GM12864 (cell line): ENCODE measurements at regions not wholly inside any gene's neighbourhood (a gene's known extent, or its start where the extent isn't known, plus 50 kb on each side); places are given as distances from the start of the nearest gene placed in this dataset.
"Not testable (repeated sequence)": the region's sequence is repeated elsewhere in the genome, so short reads cannot be mapped to it uniquely, and the experiment has no call there.

ENCODE experiments used
- DNase-seq: peaks from one replicate; pipeline ENCODE4 v3.0.0-alpha.2; 2011; ENCODE audit warnings: low read depth
- H3K4me3 ChIP-seq: 2 replicates; pipeline ENCODE4 v1.5.1; 2011; ENCODE audit warnings: mild to moderate bottlenecking, low read depth, low read length, control low read depth
- CTCF ChIP-seq: IDR thresholded peaks from 2 replicates; pipeline ENCODE4 v1.5.1; 2011; ENCODE audit warnings: low read depth, mild to moderate bottlenecking, moderate library complexity, low read length, control low read depth, inconsistent platforms; ENCODE audit errors: missing control alignments

- no peak for TF ChIP-seq CTCF
- no peak for DNase-seq
- no peak overlapping the region for H3K4me3 ChIP-seq
Observed at GRCh38 chr6:106820412-106820852, 154.1 kb downstream of the CD24 start.

GRCh38 chr6:106811088-106811686 lies 163.3 kb downstream of the CD24 start:
- DNase-seq: no peak
- H3K4me3 ChIP-seq: no peak overlapping the region
- no peak for TF ChIP-seq CTCF

GRCh38 chr6:106808758-106809157 lies 165.8 kb downstream of the CD24 start:
- no peak for TF ChIP-seq CTCF
- DNase-seq: no peak
- no peak overlapping the region for H3K4me3 ChIP-seq

DNA sequence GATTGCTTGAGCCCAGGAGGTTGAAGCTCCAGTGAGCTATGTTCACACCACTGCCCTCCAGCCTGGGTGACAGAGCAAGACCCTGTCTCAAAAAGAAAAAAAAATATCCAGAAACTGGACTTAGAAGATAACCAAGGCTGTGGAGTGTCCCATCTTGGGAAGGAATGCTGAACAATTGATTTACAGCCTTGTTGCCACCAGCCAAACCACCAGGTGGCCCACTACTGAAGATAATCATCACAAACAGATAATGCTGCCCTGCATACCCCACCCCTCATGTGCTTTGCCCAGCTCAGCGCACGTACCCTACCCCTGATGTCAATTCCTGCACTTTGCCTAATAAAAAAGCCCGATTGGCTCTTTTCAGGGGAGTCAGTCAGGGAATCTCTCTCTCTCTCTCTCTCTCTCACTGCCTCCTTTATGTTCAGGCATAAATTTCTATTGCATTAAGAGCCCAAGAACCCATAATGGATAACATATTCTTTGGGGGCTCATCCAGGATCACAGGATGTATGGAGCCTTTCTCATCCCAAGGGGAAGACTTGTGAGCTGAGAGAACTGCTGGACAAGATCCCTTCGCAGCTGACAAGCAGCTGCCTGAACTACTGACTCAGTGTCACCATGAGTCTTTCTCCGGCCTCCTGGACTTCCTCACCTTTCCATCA lies 166.4 kb downstream of the CD24 start:
- no peak for DNase-seq
- TF ChIP-seq CTCF: no peak

GRCh38 chr6:106806253-106806652 lies 168.3 kb downstream of the CD24 start:
- H3K4me3 ChIP-seq, DNase-seq: not testable (repeated sequence)

More for the DNA sequence above, 166.4 kb downstream of the CD24 start:
- no peak overlapping the region for H3K4me3 ChIP-seq

DNA sequence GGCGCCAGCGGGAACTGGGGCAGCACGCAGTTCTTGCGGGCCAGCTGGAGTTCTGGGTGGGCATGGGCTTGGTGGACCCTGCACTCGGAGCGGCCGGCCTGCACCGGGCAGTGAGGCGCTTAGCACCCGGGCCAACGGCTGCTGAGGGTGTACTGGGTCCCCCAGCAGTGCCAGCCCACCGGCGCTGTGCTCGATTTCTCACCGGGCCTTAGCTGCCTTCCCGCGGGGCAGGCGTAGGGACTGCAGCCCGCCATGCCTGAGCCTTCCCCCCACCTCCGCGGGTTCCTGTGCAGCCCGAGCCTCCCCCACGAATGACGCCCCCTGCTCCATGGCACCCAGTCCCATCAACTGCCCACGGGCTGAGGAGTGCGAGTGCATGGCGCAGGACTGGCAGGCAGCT lies 168.8 kb downstream of the CD24 start:
- DNase-seq: no peak
- no peak overlapping the region for H3K4me3 ChIP-seq
- no peak for TF ChIP-seq CTCF

GRCh38 chr6:106804346-106805335 lies 169.9 kb downstream of the CD24 start:
- no peak overlapping the region for H3K4me3 ChIP-seq
- no peak for TF ChIP-seq CTCF
- DNase-seq: no peak
